ENCODE measurements at regions not wholly inside any gene's neighbourhood (a gene's known extent, or its start where the extent isn't known, plus 50 kb on each side); places are given as distances from the start of the nearest gene placed in this dataset.

- no peak overlapping the region for H3K4me3 Mint-ChIP-seq
- H3K4me1 Mint-ChIP-seq: no peaks in the 10 kb centered on the region
- DNase-seq: no peak
- no peaks in the 10 kb centered on the region for H3K36me3 Mint-ChIP-seq (ENCODE audit: low read depth)
- H3K9me3 Mint-ChIP-seq: no peaks in the 10 kb centered on the region
- no peaks in the 10 kb centered on the region for H3K27me3 Mint-ChIP-seq (ENCODE audit: low read depth, poor library complexity)
- TF ChIP-seq, protein P1, sequence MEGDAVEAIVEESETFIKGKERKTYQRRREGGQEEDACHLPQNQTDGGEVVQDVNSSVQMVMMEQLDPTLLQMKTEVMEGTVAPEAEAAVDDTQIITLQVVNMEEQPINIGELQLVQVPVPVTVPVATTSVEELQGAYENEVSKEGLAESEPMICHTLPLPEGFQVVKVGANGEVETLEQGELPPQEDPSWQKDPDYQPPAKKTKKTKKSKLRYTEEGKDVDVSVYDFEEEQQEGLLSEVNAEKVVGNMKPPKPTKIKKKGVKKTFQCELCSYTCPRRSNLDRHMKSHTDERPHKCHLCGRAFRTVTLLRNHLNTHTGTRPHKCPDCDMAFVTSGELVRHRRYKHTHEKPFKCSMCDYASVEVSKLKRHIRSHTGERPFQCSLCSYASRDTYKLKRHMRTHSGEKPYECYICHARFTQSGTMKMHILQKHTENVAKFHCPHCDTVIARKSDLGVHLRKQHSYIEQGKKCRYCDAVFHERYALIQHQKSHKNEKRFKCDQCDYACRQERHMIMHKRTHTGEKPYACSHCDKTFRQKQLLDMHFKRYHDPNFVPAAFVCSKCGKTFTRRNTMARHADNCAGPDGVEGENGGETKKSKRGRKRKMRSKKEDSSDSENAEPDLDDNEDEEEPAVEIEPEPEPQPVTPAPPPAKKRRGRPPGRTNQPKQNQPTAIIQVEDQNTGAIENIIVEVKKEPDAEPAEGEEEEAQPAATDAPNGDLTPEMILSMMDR (IDR thresholded peaks at IDR 0.05): no peak
- no peak overlapping the region for H3K27ac Mint-ChIP-seq
Observed at GRCh38 chr14:44283836-44284235, 223.2 kb downstream of the FSCB start.

- no peak for DNase-seq
- no peaks in the 10 kb centered on the region for H3K36me3 Mint-ChIP-seq (ENCODE audit: low read depth)
- H3K27me3 Mint-ChIP-seq (ENCODE audit: low read depth, poor library complexity): no peaks in the 10 kb centered on the region
- TF ChIP-seq, protein P1 (IDR thresholded peaks at IDR 0.05): no peak
- H3K27ac Mint-ChIP-seq: no peak overlapping the region
- H3K9me3 Mint-ChIP-seq: no peaks in the 10 kb centered on the region
- no peaks in the 10 kb centered on the region for H3K4me1 Mint-ChIP-seq
- no peak overlapping the region for H3K4me3 Mint-ChIP-seq
Observed at GRCh38 chr14:44279357-44279756, 227.7 kb downstream of the FSCB start.

- H3K27me3 Mint-ChIP-seq (ENCODE audit: low read depth, poor library complexity): peaks cover 3% of the 10 kb centered on the region
- DNase-seq: no peak
- H3K36me3 Mint-ChIP-seq (ENCODE audit: low read depth): no peaks in the 10 kb centered on the region
- H3K9me3 Mint-ChIP-seq: no peaks in the 10 kb centered on the region
- TF ChIP-seq, protein P1 (IDR thresholded peaks at IDR 0.05): no peak
- no peak overlapping the region for H3K4me3 Mint-ChIP-seq
- H3K4me1 Mint-ChIP-seq: no peaks in the 10 kb centered on the region
- no peak overlapping the region for H3K27ac Mint-ChIP-seq
Observed at GRCh38 chr14:44271637-44272036, 235.4 kb downstream of the FSCB start.

DNA sequence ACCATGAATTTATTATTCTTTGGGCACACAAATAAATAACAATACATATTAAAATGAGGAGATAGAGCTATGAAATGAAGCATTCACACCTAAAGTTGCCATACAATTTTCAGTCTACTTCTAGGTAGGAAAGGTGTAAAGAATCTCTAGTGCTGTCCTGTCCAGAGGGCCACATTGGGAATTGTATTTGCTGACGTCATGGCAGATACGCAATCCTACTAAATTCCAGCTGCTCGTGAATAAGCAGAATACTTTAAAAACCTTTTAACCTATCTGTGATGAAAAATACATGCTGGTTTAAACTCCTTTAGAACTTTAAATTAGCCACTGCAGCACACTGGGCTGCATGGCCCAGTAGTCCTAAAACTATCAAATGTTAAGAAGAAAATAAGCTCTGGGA lies 236.1 kb downstream of the FSCB start:
- Mint-ChIP-seq H3K4me3 (no peak overlapping the region), H3K36me3 (ENCODE audit: low read depth) (no peaks in the 10 kb centered on the region), H3K9me3 (no peaks in the 10 kb centered on the region), H3K4me1 (no peaks in the 10 kb centered on the region), H3K27me3 (ENCODE audit: low read depth, poor library complexity) (peaks cover 3% of the 10 kb centered on the region), H3K27ac (no peak overlapping the region)
- no peak for DNase-seq
- TF ChIP-seq, protein P1 (IDR thresholded peaks at IDR 0.05): no peak

GRCh38 chr14:44265246-44265645 lies 241.8 kb downstream of the FSCB start:
- no peak overlapping the region for H3K27ac Mint-ChIP-seq
- no peak overlapping the region for H3K4me3 Mint-ChIP-seq
- H3K4me1 Mint-ChIP-seq: no peaks in the 10 kb centered on the region
- H3K27me3 Mint-ChIP-seq (ENCODE audit: low read depth, poor library complexity): peaks cover 3% of the 10 kb centered on the region
- no peaks in the 10 kb centered on the region for H3K9me3 Mint-ChIP-seq
- TF ChIP-seq, protein P1 (IDR thresholded peaks at IDR 0.05): no peak
- H3K36me3 Mint-ChIP-seq (ENCODE audit: low read depth): no peaks in the 10 kb centered on the region
- DNase-seq: no peak

DNA sequence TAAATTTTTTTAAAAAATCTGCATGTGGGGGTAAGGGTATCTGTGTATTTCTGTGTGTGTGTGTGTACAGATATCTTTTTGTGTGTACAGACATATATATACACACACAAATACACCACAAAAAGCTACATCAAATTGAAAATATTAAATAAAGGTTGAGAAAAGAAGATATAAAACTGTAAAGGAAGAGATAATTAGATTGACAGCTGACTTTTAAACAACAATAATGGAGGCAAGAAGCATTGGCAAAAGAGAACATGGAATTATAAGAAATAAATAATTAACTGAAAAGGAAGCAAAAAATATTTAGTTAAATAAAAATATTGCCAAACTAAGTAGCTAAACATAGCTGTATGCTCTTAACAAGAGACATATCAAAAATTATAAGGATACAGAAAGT lies 291.4 kb downstream of the FSCB start:
- no peaks in the 10 kb centered on the region for H3K4me1 Mint-ChIP-seq
- peaks cover 18% of the 10 kb centered on the region for H3K9me3 Mint-ChIP-seq
- no peaks in the 10 kb centered on the region for H3K36me3 Mint-ChIP-seq (ENCODE audit: low read depth)
- TF ChIP-seq, protein P1 (IDR thresholded peaks at IDR 0.05): no peak
- H3K27me3 Mint-ChIP-seq (ENCODE audit: low read depth, poor library complexity): no peaks in the 10 kb centered on the region
- no peak overlapping the region for H3K27ac Mint-ChIP-seq
- no peak for DNase-seq
- H3K4me3 Mint-ChIP-seq: no peak overlapping the region

All from nephron progenitor cell (in vitro differentiated cells).